ENCODE measurements at regions not wholly inside any gene's neighbourhood (a gene's known extent, or its start where the extent isn't known, plus 50 kb on each side); places are given as distances from the start of the nearest gene placed in this dataset.

GRCh38 chr6:56375806-56376205, 128.4 kb upstream of the COL21A1 start:
- no peak overlapping the region for H3K18ac ChIP-seq (ENCODE audit: extremely low read depth, low read length)
- no peak overlapping the region for H3K9ac ChIP-seq (replicated peaks in 1 of 4; ENCODE audit: extremely low read depth in 1 of 4, low read depth in 3 of 4, low read length in 3 of 4)
- H3K56ac ChIP-seq (replicated peaks; ENCODE audit: insufficient read length, low read depth, low read length) = no peak overlapping the region
- H3K79me1 ChIP-seq (ENCODE audit: low read depth, low read length) = no peaks in the 10 kb centered on the region
- no peak overlapping the region for H4K8ac ChIP-seq (ENCODE audit: extremely low read depth, insufficient read depth, low read length)
- WGBS, 2 experiments (ENCODE audit: extremely low coverage in 1 of 2, insufficient coverage in 1 of 2, insufficient read length in 1 of 2, insufficient replicate concordance in 2 of 2, low coverage in 1 of 2, low lambda C conversion rate in 2 of 2, missing lambda C conversion rate in 1 of 2) = 90% methylated on average over 3 of the region's 3 CpGs; no CpG with 5 or more reads in 1 of the 2 experiments
- no peaks in the 10 kb centered on the region for H3K27me3 ChIP-seq (replicated peaks in 1 of 4; ENCODE audit: control insufficient read depth in 3 of 4, extremely low read depth in 1 of 4, insufficient read depth in 3 of 4, low read length in 3 of 4)
- H3K79me2 ChIP-seq (ENCODE audit: control insufficient read depth in 1 of 2, insufficient read depth in 2 of 2, low read length in 2 of 2) = no peaks in the 10 kb centered on the region
- CTCF ChIA-PET (ENCODE audit: partially characterized antibody) = no interaction called here
- H2BK12ac ChIP-seq (ENCODE audit: low read depth, low read length) = no peak overlapping the region
- H3K36me3 ChIP-seq (ENCODE audit: control insufficient read depth in 2 of 4, insufficient read depth in 4 of 4, low read length in 3 of 4) = no peaks in the 10 kb centered on the region
- no peak overlapping the region for H2BK120ac ChIP-seq (replicated peaks; ENCODE audit: low read depth, low read length)
- H3K23ac ChIP-seq (ENCODE audit: insufficient read length) = no peak overlapping the region
- DNase-seq (ENCODE audit: low read depth in 1 of 2, low spot score in 2 of 2) = no peak
- H2AFZ ChIP-seq (ENCODE audit: low read length) = no peak overlapping the region
- no peak overlapping the region for H3K4me2 ChIP-seq (ENCODE audit: insufficient read depth in 1 of 2, low read depth in 2 of 2, low read length in 2 of 2)
- no peaks in the 10 kb centered on the region for H3K9me3 ChIP-seq (ENCODE audit: insufficient read depth in 2 of 2, low read depth in 1 of 2, low read length in 1 of 2)
- H2AK5ac ChIP-seq (ENCODE audit: low read depth, low read length) = no peak overlapping the region
- H2BK5ac ChIP-seq (ENCODE audit: low read depth, low read length) = no peak overlapping the region
- H3K14ac ChIP-seq (ENCODE audit: insufficient read length) = no peak overlapping the region
- no peaks in the 10 kb centered on the region for H4K20me1 ChIP-seq (replicated peaks in 1 of 2; ENCODE audit: control insufficient read depth in 1 of 2, insufficient read depth in 2 of 2, low read length in 2 of 2)
- H2BK20ac ChIP-seq (ENCODE audit: low read length) = no peak overlapping the region
- H3K4me3 ChIP-seq (ENCODE audit: extremely low read depth in 1 of 4, insufficient read depth in 2 of 4, low read depth in 3 of 4, low read length in 4 of 4) = no peak overlapping the region
- no peak overlapping the region for H3K27ac ChIP-seq (ENCODE audit: low read depth, low read length)
- H4K91ac ChIP-seq (replicated peaks; ENCODE audit: insufficient read length, low read length) = no peak overlapping the region
- H3K4ac ChIP-seq (replicated peaks; ENCODE audit: insufficient read length, low read depth, low read length) = no peak overlapping the region
- FAIRE-seq = no peak
- H3K23me2 ChIP-seq (ENCODE audit: low read depth, low read length) = no peaks in the 10 kb centered on the region
- H2BK15ac ChIP-seq (ENCODE audit: low read length) = no peak overlapping the region
- no peak overlapping the region for H4K5ac ChIP-seq (ENCODE audit: insufficient read length, low read depth, low read length)
- H3K4me1 ChIP-seq (replicated peaks in 1 of 4; ENCODE audit: control insufficient read depth in 3 of 4, insufficient read depth in 4 of 4, low read length in 3 of 4) = no peaks in the 10 kb centered on the region
- POLR2A ChIA-PET (ENCODE audit: partially characterized antibody) = no interaction called here
- TF ChIP-seq RFX5 (IDR thresholded peaks at IDR 0.05; ENCODE audit: borderline replicate concordance, low read depth, low read length) (no peak), HDAC6 (IDR thresholded peaks at IDR 0.05; ENCODE audit: low read depth, low read length) (no peak), ATF2 (IDR thresholded peaks at IDR 0.05; ENCODE audit: low read length) (no peak), BRCA1 (IDR thresholded peaks at IDR 0.05; ENCODE audit: low read depth, low read length) (no peak), CREB1 (IDR thresholded peaks at IDR 0.05) (no peak), KDM4A (IDR thresholded peaks at IDR 0.05; ENCODE audit: low read depth, low read length, severe bottlenecking) (no peak), MAX (IDR thresholded peaks at IDR 0.05) (no peak), YY1 (IDR thresholded peaks at IDR 0.05; ENCODE audit: low read depth, low read length) (no peak), E2F6 (IDR thresholded peaks at IDR 0.05) (no peak), RBBP5 (IDR thresholded peaks at IDR 0.05; ENCODE audit: borderline replicate concordance, low read depth, low read length) (no peak), FOSL1 (IDR thresholded peaks at IDR 0.05; ENCODE audit: insufficient read depth, low read depth, low read length) (no peak), CEBPB (IDR thresholded peaks at IDR 0.05; ENCODE audit: low read depth, low read length) (no peak), TAF7 (optimal IDR thresholded peaks at IDR 0.05; ENCODE audit: borderline replicate concordance, low read depth, low read length) (no peak)
